K562 (cell line): ENCODE measurements at regions not wholly inside any gene's neighbourhood (a gene's known extent, or its start where the extent isn't known, plus 50 kb on each side); places are given as distances from the start of the nearest gene placed in this dataset.
A peak's percentile ranks its signal among the peaks of the same experiment; 100 is the strongest.

Source experiments
- DEAF1 ChIP-seq: fragments of 450-650 bp; formaldehyde crosslinking; IDR thresholded peaks from 2 replicates; pipeline ENCODE4 v1.4.0; 2020; ENCODE audit warnings: mild to moderate bottlenecking, moderate library complexity
- DLX4 ChIP-seq: fragments of 250-450 bp; sonication (Bioruptor Pico); IDR thresholded peaks from 2 replicates; pipeline ENCODE4 v1.6.1; 2021; ENCODE audit warnings: mild to moderate bottlenecking
- GABPA ChIP-seq: fragments of 200-800 bp; sonication (Bioruptor generic); conservative IDR thresholded peaks from 2 replicates; pipeline ENCODE4 v1.6.1; 2016; ENCODE audit warnings: low read depth, missing genetic modification characterization, missing compliant biosample characterization
- GTF2F1 ChIP-seq: IDR thresholded peaks from 2 replicates; pipeline ENCODE4 v1.6.1; 2011; ENCODE audit warnings: low read depth, low read length, improper control_type of control experiment
- NR1H2 ChIP-seq: sonication (generic); formaldehyde crosslinking; IDR thresholded peaks from 2 replicates; pipeline ENCODE4 v1.4.0; 2020; ENCODE audit warnings: mild to moderate bottlenecking, missing genetic modification reagents
- POLR2AphosphoS5 ChIP-seq: IDR thresholded peaks from 2 replicates; pipeline ENCODE4 v1.6.1; 2011; ENCODE audit warnings: mild to moderate bottlenecking, low read depth, low read length, moderate library complexity; ENCODE audit not compliant: control insufficient read depth, insufficient read depth
- SMARCB1 ChIP-seq: IDR thresholded peaks from 2 replicates; pipeline ENCODE4 v1.6.1; 2011; ENCODE audit warnings: improper control_type of control experiment, low read depth; ENCODE audit not compliant: insufficient read length
- TCF7L2 ChIP-seq: fragments of 150-350 bp; IDR thresholded peaks from 2 replicates; pipeline ENCODE4 v1.6.1; 2016; ENCODE audit warnings: low read depth, mild to moderate bottlenecking, low read length, moderate library complexity
- ZFP1 ChIP-seq: fragments of 450-650 bp; formaldehyde crosslinking; IDR thresholded peaks from 2 replicates; pipeline ENCODE4 v1.4.0; 2020; ENCODE audit warnings: mild to moderate bottlenecking, mixed read lengths
- ZNF263 ChIP-seq: sonication (generic); formaldehyde crosslinking; IDR thresholded peaks from 2 replicates; pipeline ENCODE4 v1.8.0; 2022; ENCODE audit warnings: mild to moderate bottlenecking, missing genetic modification reagents, borderline replicate concordance
- ZNF586 ChIP-seq: fragments of 450-650 bp; formaldehyde crosslinking; conservative IDR thresholded peaks from 2 replicates; pipeline ENCODE4 v1.4.0; 2020; ENCODE audit warnings: mild to moderate bottlenecking, moderate library complexity
- ZNF695 ChIP-seq: fragments of 450-650 bp; formaldehyde crosslinking; IDR thresholded peaks from 2 replicates; pipeline ENCODE4 v1.4.0; 2020; ENCODE audit warnings: mild to moderate bottlenecking, moderate library complexity
- ZSCAN32 ChIP-seq: fragments of 450-650 bp; formaldehyde crosslinking; IDR thresholded peaks from 2 replicates; pipeline ENCODE4 v1.4.0; 2020; ENCODE audit warnings: mild to moderate bottlenecking, moderate library complexity
- TF ChIP-seq, protein P1 (sequence below), 2 experiments: IDR thresholded peaks; 2 replicates each; pipeline ENCODE4 v1.6.1; 2011; ENCODE audit warnings: borderline replicate concordance in 1 of 2, control low read depth in 1 of 2, low read depth in 1 of 2, low read length in 1 of 2, mild to moderate bottlenecking in 1 of 2, mixed read lengths in 1 of 2, moderate library complexity in 1 of 2; ENCODE audit not compliant: insufficient read depth in 1 of 2, insufficient read length in 1 of 2, poor library complexity in 1 of 2, severe bottlenecking in 1 of 2; ENCODE audit errors: extremely low read depth in 1 of 2
- TF ChIP-seq, protein P2 (sequence below): fragments of 450-650 bp; formaldehyde crosslinking; IDR thresholded peaks from 2 replicates; pipeline ENCODE4 v1.4.0; 2020; ENCODE audit warnings: mild to moderate bottlenecking, moderate library complexity
- TF ChIP-seq, protein P3 (sequence below): fragments of 250-450 bp; sonication (Bioruptor Pico); IDR thresholded peaks from 2 replicates; pipeline ENCODE4 v1.4.0; 2020; ENCODE audit warnings: mild to moderate bottlenecking, moderate library complexity
- TF ChIP-seq, protein P4 (sequence below): fragments of 250-450 bp; sonication (Bioruptor Pico); IDR thresholded peaks from 2 replicates; pipeline ENCODE4 v1.8.0; 2022; ENCODE audit warnings: inconsistent platforms, mild to moderate bottlenecking, moderate library complexity, borderline replicate concordance

GRCh38 chr9:129476821-129477611 is 143.9 kb downstream of the C9orf50 start (continued):
- no peak for TF ChIP-seq DEAF1 (CRISPR knock-in tag)
- no peak for TF ChIP-seq ZNF695 (CRISPR knock-in tag)
- no peak for TF ChIP-seq GABPA (tag)
- TF ChIP-seq, protein P1, sequence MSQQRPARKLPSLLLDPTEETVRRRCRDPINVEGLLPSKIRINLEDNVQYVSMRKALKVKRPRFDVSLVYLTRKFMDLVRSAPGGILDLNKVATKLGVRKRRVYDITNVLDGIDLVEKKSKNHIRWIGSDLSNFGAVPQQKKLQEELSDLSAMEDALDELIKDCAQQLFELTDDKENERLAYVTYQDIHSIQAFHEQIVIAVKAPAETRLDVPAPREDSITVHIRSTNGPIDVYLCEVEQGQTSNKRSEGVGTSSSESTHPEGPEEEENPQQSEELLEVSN (IDR thresholded peaks at IDR 0.05; ENCODE audit: borderline replicate concordance in 1 of 2, extremely low read depth in 1 of 2, insufficient read depth in 1 of 2, insufficient read length in 1 of 2, low read depth in 1 of 2, low read length in 1 of 2, poor library complexity in 1 of 2, severe bottlenecking in 1 of 2) = no peak
- TF ChIP-seq ZSCAN32 (CRISPR knock-in tag) = no peak
- TF ChIP-seq ZNF263 (CRISPR knock-in tag) = peak; percentile 64; the same call in 1 of the 2 replicates
- TF ChIP-seq, protein P2, sequence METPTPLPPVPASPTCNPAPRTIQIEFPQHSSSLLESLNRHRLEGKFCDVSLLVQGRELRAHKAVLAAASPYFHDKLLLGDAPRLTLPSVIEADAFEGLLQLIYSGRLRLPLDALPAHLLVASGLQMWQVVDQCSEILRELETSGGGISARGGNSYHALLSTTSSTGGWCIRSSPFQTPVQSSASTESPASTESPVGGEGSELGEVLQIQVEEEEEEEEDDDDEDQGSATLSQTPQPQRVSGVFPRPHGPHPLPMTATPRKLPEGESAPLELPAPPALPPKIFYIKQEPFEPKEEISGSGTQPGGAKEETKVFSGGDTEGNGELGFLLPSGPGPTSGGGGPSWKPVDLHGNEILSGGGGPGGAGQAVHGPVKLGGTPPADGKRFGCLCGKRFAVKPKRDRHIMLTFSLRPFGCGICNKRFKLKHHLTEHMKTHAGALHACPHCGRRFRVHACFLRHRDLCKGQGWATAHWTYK (CRISPR knock-in tag) = peak; percentile 62; the same call in 1 of the 2 replicates
- no peak for TF ChIP-seq NR1H2 (CRISPR knock-in tag)
- TF ChIP-seq SMARCB1 = peak; percentile 13
- no peak for TF ChIP-seq DLX4 (CRISPR knock-in tag)
- TF ChIP-seq POLR2AphosphoS5 = no peak
- TF ChIP-seq ZFP1 (CRISPR knock-in tag) = no peak
- TF ChIP-seq TCF7L2 = no peak; the same call in 1 of the 2 replicates
- TF ChIP-seq ZNF586 (CRISPR knock-in tag) = no peak
- TF ChIP-seq, protein P3, sequence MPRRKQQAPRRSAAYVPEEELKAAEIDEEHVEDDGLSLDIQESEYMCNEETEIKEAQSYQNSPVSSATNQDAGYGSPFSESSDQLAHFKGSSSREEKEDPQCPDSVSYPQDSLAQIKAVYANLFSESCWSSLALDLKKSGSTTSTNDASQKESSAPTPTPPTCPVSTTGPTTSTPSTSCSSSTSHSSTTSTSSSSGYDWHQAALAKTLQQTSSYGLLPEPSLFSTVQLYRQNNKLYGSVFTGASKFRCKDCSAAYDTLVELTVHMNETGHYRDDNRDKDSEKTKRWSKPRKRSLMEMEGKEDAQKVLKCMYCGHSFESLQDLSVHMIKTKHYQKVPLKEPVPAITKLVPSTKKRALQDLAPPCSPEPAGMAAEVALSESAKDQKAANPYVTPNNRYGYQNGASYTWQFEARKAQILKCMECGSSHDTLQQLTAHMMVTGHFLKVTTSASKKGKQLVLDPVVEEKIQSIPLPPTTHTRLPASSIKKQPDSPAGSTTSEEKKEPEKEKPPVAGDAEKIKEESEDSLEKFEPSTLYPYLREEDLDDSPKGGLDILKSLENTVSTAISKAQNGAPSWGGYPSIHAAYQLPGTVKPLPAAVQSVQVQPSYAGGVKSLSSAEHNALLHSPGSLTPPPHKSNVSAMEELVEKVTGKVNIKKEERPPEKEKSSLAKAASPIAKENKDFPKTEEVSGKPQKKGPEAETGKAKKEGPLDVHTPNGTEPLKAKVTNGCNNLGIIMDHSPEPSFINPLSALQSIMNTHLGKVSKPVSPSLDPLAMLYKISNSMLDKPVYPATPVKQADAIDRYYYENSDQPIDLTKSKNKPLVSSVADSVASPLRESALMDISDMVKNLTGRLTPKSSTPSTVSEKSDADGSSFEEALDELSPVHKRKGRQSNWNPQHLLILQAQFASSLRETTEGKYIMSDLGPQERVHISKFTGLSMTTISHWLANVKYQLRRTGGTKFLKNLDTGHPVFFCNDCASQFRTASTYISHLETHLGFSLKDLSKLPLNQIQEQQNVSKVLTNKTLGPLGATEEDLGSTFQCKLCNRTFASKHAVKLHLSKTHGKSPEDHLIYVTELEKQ (CRISPR knock-in tag) = no peak
- no peak for TF ChIP-seq GTF2F1
- TF ChIP-seq, protein P4, sequence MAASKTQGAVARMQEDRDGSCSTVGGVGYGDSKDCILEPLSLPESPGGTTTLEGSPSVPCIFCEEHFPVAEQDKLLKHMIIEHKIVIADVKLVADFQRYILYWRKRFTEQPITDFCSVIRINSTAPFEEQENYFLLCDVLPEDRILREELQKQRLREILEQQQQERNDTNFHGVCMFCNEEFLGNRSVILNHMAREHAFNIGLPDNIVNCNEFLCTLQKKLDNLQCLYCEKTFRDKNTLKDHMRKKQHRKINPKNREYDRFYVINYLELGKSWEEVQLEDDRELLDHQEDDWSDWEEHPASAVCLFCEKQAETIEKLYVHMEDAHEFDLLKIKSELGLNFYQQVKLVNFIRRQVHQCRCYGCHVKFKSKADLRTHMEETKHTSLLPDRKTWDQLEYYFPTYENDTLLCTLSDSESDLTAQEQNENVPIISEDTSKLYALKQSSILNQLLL (CRISPR knock-in tag) = no peak
